ENCODE measurements at regions not wholly inside any gene's neighbourhood (a gene's known extent, or its start where the extent isn't known, plus 50 kb on each side); places are given as distances from the start of the nearest gene placed in this dataset.
"Not testable (repeated sequence)": the region's sequence is repeated elsewhere in the genome, so short reads cannot be mapped to it uniquely, and the experiment has no call there.

DNA sequence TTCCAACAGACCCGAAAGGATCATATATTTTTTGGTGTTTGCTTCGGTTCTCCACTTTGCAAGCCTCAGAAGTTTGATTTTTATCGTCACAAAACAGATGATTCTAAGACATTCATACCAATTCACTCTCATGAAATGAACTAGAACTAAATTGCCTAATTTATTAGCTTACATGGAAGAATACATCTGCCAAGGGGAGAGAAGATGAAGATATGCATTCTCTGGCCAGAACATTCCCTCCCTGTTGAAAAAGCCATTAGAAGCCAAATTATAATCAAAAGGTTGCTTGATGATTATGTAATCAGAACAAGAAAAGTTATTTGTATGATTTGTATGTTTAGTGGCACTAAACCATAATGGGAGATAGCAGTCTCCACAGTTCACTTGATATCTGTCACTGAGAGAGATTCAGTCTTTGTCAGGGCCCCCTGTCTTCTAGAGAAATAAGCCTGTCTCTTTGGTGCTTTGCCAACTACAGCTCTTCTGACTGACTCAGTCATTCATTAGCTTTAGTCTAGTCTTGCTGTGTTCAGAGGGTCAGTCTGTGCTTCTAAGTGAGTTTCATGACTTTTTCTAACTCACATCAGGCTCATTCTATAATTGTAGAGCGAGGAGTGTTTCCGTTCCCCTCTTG lies 95.3 kb upstream of the GNAI1 start:
- no peak overlapping the region for H3K27ac ChIP-seq
- TF ChIP-seq, protein P1, sequence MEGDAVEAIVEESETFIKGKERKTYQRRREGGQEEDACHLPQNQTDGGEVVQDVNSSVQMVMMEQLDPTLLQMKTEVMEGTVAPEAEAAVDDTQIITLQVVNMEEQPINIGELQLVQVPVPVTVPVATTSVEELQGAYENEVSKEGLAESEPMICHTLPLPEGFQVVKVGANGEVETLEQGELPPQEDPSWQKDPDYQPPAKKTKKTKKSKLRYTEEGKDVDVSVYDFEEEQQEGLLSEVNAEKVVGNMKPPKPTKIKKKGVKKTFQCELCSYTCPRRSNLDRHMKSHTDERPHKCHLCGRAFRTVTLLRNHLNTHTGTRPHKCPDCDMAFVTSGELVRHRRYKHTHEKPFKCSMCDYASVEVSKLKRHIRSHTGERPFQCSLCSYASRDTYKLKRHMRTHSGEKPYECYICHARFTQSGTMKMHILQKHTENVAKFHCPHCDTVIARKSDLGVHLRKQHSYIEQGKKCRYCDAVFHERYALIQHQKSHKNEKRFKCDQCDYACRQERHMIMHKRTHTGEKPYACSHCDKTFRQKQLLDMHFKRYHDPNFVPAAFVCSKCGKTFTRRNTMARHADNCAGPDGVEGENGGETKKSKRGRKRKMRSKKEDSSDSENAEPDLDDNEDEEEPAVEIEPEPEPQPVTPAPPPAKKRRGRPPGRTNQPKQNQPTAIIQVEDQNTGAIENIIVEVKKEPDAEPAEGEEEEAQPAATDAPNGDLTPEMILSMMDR (conservative IDR thresholded peaks at IDR 0.05) = no peak

DNA sequence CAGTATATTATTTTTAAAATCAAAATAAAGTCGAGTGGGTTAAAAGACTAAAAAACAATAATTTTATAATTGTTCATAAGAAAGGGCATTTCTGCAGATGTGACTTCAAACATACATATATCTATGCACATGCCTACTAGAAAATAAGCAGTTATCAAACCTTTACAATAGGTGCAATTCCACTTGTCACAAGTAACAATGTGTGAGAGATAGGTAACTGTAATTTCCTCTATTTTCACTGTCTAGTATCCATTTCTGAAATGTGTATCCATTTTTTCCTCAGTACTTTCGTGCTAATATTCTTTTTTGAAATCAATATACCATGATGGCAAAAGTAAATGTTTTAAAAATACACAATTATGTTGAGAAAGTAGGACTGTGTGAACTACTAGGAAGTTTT lies 96.9 kb upstream of the GNAI1 start:
- TF ChIP-seq ZFX (IDR thresholded peaks at IDR 0.05) = no peak
- TF ChIP-seq, protein P1 (conservative IDR thresholded peaks at IDR 0.05) = no peak
- no peak overlapping the region for H3K27ac ChIP-seq

DNA sequence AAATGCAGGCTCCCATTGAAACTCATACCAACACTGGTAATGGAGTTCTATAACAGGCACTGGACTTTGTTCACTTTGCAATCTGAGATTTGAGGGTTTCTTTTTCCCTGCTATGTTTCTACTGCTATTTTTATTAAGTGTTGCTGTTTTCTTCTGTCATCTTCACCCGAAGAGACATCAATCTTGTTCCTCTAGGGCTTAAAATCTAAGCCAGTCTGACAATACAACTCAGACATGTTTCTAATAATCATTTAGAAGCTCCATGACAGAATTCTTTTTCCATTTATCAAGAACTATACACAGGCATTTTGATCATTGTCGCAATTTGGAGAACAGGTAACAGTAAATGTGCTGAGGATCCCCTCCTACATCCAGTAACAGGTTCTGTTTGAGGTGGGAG lies 98.5 kb upstream of the GNAI1 start:
- TF ChIP-seq, protein P1 (conservative IDR thresholded peaks at IDR 0.05) = no peak
- TF ChIP-seq ZFX (IDR thresholded peaks at IDR 0.05) = no peak
- no peak overlapping the region for H3K27ac ChIP-seq

DNA sequence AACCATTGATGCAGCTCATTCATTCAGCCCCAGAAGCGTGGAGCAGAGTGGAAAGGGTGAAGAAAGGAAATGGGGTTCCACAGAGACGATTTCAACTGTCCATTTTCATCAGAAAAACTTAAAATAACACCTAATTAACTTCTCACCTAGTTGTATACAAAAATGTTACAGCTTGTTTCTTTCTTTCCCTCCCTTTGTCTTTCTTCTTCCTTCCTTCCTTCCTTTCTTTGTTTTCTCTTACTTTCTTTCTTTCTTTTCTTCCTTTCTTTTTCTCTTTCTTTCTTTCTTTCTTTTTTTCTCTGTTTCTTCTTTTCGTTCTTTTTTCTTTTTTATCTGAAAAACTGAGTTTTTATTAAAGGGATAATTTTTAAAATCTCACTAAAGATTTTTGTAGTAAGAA lies 105.9 kb upstream of the GNAI1 start:
- TF ChIP-seq, protein P1 (conservative IDR thresholded peaks at IDR 0.05) = no peak
- TF ChIP-seq ZFX (IDR thresholded peaks at IDR 0.05) = no peak
- no peak overlapping the region for H3K27ac ChIP-seq

DNA sequence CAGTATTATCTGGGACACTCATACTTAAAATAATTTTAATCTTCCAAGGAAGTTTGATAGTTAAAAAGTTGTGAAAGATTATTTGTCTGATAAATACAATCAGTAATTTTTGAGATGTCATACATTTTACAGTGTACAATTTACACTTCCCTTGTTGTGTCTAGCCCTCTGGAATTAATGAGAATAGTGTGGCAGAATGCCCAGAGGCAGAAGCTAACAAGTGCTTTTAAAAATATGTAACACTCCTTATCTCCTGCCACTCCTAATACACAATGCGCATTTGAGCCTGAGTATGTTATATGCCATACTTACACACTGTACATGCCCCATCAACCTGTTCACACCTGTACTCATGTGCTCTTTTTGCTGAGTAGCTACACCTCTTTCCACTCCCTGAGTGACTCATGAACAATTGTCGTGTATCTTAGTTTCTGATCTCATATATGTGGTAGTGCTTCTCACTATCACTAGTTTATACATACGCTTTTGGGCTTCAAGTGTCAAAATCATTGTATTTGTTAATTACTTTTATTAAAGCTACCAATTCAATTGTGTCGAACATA lies 106.9 kb upstream of the GNAI1 start:
- TF ChIP-seq ZFX (IDR thresholded peaks at IDR 0.05) = no peak
- TF ChIP-seq, protein P1 (conservative IDR thresholded peaks at IDR 0.05) = no peak
- no peak overlapping the region for H3K27ac ChIP-seq

DNA sequence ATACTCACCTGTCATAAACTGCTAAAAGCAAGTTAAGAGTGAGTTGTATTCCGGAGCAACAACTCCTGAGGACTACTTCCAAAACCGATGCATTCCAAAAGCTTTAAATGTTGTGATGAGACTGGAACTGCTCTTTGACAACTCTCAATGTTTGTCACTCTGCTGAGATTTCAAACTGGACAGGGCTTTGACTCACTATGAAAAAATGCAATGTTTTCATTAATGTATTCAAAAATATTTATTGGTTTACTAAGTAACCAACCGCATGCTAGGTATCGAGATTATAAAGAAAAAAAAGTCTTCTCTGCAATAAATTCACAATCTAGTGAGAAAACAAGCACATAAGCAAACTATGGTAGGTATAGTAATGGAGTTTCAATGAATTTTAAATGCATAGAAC lies 107.9 kb upstream of the GNAI1 start:
- TF ChIP-seq, protein P1 (conservative IDR thresholded peaks at IDR 0.05) = no peak
- no peak for TF ChIP-seq ZFX (IDR thresholded peaks at IDR 0.05)
- H3K27ac ChIP-seq = no peak overlapping the region

DNA sequence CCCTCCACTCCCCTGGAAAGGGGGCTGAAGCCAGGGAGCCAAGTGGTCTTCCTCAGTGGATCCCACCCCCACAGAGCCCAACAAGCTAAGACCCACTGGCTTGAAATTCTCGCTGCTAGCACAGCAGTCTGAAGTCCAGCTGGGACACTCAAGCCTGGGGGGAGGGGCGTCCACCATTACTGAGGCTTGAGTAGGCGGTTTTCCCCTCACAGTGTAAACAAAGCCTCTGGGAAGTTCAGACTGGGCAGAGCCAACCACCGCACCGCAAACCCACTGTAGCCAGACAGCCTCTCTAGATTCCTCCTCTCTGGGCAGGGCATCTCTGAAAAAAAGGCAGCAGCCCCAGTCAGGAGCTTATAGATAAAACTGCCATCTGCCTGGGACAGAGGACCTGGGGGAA lies 114.4 kb upstream of the GNAI1 start:
- not testable (repeated sequence) for H3K27ac ChIP-seq

DNA sequence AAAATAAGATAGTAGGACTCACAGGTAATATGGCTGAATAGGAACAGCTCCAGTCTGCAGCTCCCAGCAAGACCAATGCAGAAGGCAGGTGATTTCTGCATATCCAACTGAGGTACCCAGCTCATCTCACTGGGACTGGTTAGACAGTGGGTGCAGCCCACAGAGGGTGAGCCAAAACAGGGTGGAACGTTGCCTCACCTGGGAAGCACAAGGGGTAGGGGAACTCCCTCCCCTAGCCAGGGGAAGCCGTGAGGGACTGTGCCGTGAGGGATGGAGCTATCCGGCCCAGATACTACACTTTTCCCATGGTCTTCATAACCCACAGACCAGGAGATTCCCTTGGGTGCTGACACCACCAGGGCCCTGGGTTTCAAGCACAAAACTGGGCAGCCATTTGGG lies 114.8 kb upstream of the GNAI1 start:
- not testable (repeated sequence) for H3K27ac ChIP-seq

All from C4-2B (cell line).